ENCODE measurements at regions not wholly inside any gene's neighbourhood (a gene's known extent, or its start where the extent isn't known, plus 50 kb on each side); places are given as distances from the start of the nearest gene placed in this dataset.

- TF ChIP-seq CTCF (IDR thresholded peaks at IDR 0.05; ENCODE audit: low read length) (no peak), EZH2 (IDR thresholded peaks at IDR 0.05; ENCODE audit: borderline replicate concordance, low read length) (no peak)
These were observed 76.2 kb upstream of the KIF5B start for GRCh38 chr10:32132357-32132946.

Measured in OCI-LY1 (cell line).